ENCODE measurements at regions not wholly inside any gene's neighbourhood (a gene's known extent, or its start where the extent isn't known, plus 50 kb on each side); places are given as distances from the start of the nearest gene placed in this dataset.
A peak's percentile ranks its signal among the peaks of the same experiment; 100 is the strongest.

DNA sequence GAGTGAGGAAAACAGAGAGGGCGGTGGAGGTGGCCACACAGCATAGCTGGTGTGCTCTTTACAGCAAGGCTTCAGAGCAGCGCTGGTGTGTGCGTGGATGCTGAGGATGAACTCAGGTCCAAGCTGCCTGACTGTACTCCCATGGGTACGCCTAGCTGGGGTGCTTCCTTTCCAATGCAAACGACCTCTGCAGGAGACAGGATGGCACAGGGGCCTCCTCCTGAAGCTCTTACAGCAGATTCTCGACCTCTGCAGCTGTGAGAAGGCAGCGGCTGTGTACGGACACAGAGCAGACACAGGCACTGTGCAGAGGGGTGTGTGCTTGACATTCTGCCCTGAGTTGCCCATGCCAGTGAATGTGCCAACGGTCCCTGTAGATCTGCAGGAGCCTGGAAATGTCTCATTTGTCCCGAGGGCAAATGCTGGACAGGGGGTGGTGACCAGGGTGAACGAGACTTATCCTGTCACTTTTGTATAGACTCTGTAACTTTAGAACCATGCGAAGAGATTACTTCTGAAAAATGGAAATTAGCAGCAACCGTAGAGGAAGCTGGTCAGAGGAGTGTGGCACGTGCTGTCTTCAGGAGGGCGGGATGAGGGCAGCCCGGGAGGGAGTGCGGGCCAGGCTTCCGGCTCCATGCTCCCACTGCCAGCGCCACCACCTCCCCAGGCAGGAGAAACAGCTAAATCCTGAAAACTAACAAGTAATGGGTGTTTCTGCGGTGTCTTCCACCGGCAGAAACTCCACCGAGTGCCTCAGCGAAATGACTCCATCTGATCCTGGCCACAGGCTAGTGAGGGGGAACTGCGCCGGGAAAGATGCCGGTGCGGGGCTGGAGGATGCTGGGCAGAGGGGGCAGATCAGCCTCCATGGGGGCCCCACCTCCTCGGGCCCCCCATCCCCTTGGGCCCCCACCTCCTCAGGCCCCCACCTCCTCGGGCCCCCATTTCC, 120.9 kb upstream of the RPS6KA2 start:
- no peak for DNase-seq

DNA sequence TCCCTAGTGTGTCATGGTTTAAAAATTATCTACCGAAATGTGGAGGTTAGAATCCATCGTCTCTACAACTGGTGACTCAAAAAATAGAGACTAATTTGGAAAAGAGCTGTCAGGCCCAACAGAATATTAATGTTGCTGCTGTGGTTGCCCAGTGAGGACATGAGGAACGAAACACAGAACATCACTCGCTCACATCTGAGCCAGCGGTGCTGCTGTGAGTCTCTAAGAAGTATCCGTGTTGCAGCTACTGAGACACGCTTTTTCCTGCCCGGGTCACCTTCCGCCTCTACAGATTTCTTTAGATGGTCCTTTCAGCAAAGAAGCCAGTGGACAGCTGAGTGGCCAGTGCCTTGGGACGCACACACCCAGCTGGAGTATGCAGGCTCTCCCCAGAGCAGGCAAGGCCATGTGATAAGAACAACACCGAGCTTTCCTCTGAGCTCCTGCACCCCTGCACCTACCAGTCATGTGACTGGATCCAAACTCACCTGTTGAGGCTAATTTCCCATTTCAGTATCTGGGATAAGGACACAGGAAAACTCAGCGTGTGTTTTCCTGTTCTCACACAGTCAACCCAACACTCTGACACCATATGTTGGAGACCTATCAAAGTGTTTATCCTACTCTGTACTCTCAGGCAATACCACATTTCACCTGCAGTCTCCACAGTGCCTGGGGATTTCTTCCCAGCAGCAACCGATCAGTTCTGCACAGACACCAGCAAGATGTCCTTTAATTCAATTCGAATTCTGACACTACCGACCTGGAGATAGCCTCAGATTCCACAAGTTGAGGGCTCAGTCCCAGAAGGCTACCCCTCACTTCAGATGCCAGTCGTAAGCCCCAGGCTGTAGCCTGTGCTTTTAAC, 119.0 kb upstream of the RPS6KA2 start:
- no peak for DNase-seq

DNA sequence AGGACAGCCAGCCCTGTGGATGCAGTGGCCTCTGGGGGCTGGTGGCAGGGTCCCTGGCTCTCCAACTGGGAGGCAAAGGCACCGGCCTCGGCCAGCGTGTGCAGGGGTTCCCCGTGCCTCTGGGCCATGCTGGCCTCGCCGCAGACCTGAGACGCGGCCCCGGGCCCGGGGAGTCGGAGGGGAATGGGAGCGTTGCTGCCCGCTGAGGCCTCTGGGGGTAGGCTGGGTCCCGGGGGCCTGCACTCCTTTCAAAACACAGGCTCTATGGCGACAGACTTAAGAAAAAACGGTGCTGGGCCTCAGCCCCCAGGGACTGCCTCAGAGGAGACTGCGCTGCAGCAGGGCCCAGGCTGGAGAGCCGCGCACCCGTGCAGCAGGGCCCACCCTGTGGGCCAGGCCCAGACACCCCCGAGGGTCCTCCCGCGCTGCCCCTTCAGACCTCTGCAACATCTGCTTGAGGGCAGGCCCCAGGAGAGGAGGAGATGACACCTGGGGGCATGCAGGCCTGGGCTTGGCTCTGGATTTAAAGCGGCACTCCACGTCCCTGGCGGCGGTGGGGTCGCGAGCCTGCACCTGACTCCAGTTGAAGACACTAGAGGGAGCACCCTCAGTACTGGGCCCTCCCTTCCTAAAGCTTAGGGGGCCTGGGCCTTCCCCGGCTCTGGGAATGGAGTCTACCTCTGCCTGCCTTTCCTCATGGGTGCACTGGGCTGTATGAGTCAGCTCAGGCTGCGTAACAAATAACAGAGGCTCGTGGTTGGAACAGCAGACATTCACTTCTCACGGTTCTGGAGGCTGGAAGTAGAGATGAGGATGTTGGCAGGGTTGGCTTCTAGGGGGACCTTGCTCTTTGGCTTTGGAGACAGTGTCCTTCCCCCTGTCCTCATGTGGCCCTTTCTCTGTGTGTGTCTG, 117.4 kb upstream of the RPS6KA2 start:
- no peak for DNase-seq

DNA sequence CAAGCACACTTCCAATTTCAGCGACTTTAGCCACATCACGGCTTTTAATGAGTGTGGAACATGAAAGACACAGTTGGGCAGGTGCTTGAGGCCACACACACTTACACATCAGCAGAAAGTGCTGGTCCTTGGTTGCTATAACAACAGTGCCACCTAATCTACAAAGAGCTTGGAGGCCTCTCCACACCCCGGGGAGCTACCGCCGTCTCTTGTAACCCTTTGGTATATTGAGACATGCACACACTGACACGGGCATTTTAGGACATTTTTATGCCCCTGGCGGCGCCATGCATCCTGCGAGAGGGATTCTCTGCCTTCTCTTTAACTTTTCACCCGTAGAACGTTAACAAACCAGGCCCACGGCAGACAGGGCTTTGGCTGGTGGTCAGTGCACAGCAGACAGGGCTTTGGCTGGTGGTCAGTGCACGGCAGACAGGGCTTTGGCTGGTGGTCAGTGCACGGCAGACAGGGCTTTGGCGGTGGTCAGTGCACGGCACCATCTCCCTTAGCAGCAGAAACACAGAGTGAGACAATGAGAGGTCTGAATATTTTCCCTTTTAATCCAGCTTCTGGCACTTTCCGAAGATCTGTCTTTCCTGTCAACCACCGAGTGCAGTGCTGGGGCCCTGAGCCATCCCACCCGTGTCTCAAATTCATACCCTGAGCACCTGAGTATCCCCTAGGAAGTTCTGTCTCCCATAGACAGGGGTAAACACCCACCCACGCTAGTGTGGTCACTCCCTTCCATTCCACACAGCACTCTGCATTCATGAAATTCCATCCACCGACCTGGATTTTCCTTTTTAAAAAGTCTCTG, 116.6 kb upstream of the RPS6KA2 start:
- no peak for DNase-seq

DNA sequence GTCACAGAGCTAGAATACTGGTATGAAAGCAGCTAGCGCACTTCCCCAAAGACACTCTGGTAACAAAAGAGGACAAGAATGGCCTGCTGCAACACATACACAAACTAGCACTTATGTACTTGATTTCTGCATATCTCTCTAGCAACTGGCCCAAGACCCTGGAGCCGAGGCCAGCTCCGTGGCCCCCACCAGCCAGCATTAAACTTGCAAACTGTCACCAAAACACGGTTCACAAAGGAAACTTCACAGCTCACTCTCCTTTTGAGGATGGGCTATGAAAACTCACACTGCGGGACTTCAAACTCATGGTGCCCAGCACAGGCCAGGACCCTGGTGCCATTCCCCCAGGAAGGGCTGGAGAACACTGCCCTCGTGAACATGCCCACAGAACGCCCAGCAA, 115.9 kb upstream of the RPS6KA2 start:
- no peak for DNase-seq

DNA sequence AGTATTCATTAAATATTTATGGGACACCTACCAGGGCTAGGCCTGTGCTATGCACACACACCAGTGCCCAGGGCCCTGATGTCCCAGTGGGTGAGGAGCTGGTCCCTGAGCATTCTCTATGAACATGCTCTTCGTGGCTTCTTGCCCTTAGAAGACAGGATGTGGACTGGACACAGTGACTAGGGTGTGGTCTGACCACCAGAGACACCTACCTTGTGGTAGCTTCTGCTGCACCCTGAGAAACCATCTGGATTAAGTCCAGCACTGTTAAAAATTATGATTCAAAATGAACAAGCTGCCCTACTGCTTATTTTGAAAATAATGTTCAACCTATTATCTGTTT, 112.9 kb upstream of the RPS6KA2 start:
- DNase-seq, result no peak

DNA sequence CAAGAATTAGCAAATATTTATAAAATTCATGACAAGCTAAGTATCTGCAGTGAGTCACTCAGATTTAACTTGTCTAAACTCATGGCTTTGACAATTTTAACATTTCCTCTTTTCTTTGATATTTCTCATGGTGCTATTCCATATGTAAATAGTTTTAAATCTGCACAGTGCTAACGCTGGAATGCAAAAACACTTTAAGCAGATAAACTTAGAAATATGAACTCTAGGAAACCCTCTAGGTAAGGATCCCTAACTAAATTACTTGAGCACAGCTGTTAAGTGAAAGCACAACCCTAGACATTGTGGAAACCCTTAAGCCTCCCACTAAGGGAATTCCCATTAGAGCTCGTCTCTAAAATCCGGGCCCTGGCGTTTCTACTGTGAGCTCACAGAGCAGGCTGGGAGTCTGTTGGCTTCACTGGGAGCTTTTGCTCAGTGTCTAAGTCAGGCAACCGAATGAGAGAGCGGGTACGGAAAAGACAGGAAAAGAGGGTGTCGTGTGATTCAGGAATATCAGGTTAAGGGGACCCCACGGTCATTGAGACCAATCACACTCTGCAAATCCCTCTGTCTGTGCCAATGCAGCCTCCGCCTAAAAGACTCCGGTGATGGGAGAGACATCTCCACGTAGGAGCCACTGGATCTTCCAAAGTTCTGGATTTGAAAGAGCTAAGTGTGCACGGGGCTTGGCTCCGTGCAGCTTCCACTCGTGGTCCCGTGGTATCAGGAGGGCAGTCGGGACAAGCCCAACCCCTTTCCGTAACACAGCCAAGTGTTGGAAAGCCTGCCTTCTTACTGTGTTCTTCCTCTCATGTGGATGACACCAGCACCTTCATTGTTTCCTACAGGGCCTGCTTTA, 112.3 kb upstream of the RPS6KA2 start:
- DNase-seq, result no peak

DNA sequence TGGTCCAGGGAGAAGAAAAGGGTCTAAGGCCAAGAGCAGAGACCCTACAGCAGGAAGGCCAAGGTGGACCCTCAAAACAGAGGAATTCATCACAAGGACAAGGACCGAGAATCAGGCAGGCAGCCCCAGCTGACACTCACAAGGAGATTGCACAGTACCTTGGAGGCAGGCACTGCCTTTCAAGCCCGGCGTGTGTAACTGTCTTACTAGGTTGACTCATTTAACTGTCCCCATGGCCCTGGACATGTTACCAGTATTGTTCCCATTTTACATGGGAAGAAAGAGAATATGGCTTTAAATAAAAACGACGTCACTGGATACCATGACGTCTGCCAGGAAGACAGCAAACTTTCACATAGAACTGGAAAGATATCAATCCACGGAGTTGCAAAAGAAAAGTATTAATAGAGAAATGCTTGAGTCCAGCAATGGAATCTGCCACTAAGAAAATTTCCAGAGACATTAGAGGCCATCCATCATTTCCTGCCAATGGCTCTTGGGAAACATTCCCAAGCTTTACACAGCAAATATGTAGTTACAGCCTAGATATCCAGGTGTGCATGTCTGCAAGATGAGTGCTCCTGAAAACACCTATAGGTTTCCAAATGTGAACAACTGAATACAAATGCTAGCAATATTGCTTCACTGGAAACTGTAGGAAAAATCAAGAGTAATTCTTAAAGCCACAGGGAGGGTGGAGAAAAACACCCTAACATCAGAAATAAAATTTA, 111.5 kb upstream of the RPS6KA2 start:
- no peak for DNase-seq

DNA sequence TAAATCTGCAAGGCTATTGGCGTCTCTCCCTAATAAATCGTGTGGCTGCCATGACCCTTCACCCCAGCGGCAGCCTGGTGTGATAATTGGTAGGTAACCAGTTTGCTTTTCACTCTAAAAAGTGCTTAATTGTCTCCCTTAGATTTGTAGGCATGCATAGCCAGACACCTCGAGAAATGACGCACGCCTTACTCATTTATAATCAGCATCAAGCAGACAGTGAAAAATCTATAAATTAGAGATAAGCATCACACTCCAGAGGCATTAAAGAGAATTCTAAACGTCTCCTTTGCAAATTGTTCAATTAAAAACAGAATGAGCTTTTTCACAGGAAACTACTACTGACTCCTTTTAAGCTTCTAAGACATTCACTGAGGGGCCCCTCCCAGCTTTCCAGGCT, 110.2 kb upstream of the RPS6KA2 start:
- DNase-seq, result no peak

DNA sequence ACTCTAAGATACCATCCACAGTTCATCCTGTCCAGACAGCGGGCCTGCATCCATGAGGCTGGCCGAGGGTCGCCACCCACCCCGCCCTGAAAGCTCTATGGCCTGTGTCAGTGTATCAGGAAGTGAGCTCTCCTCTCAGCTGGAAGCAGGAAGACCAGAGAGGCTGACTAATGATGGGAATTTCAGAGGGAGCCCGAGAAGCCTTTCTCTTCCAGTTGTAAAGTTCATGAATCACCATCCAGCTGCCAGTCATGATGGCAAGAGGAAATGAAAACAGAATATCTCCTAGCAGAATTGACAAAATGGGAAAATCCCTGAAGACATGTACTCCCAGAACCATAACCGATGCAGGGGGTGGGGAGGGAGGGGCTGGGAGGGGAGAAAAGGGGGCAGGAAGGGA, 109.6 kb upstream of the RPS6KA2 start:
- DNase-seq, result no peak

DNA sequence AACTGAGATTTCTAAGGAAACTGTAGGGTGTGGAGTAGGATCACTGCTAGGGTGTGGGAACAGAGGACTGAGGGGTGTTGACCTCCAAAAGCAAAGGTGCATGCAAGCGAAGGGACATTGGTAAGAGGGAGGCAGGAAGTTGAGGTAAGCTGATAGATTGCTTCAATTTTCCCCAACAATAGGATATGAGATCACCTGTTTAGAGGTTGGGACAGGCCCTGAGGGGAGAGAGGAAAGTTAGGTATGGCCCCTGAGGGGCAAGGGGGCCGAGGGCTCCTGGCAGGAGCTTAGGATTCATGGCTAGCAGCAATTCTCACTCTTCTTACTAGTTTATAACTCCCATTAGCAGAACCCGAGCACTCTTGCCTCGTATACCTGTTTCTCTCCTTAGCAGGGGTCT, 106.8 kb upstream of the RPS6KA2 start:
- DNase-seq, result no peak

DNA sequence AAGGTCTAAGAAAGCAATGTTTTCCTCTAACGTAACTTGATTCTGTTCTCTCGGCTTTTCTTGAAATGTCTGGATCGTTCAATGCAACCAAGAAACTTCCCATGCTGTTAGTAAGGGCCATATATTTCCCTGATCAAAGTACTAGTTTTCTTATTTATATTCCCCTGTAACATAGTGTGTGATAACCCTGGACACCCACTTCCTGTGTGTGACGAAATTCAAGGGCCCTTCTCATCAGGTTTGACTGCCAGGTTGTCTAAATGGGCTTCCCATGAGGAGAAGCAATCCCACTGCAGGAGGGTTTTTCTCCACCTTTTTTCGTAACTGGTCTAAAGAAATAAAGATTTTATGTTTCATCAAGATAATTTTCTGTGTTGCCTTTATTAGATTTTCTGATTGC, 102.6 kb upstream of the RPS6KA2 start:
- DNase-seq, result peak in 1 of 6 experiments; percentile 3

DNA sequence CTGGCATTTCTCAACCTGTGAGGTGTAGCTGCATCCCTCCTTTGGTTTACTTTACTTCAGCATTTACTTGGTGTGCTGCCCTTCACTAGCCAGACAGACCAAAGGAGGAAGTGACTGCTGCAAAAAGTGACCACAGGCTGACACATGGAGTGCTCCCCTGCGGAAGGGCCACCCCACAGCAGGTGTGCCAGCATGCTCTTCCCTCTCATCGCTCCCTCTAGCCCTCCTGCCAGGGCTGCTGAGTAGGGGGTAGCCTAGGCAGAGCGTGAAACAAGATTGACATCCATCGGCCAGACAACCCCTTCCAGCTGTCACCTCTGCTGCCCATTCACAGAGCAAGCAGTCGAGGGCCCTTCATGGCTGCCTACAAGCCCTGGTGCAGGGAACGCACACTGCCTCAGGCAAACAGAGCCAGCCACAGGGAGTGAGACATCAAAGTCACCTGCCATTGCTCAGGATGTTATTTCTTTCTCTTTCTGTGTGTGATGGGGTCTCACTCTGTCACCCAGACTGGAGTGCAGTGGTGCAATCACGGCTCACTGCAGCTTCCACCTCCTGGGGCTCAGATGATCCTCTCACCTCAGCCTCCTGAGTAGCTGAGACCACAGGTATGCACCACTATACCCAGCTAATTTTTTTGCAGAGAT, 102.0 kb upstream of the RPS6KA2 start:
- DNase-seq, result no peak

DNA sequence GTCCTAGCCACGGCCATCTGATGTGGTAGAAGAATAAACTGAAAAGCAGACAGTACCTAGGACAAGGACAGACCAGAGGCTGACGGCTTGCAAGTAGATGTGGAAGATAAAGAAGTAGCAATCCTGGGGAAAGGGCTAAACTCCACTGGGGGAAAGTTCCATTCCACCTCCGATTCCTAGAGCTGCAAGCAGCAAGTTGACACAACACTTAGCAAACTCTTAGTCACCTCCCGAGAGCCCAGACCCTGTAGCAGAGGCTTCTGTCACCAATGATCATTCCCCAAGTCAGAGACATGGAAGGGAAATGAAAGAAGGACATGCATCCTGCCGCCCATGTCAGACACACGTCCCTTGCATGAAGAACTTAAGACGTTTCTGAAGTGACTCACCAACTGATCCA, 99.2 kb upstream of the RPS6KA2 start:
- no peak for DNase-seq

DNA sequence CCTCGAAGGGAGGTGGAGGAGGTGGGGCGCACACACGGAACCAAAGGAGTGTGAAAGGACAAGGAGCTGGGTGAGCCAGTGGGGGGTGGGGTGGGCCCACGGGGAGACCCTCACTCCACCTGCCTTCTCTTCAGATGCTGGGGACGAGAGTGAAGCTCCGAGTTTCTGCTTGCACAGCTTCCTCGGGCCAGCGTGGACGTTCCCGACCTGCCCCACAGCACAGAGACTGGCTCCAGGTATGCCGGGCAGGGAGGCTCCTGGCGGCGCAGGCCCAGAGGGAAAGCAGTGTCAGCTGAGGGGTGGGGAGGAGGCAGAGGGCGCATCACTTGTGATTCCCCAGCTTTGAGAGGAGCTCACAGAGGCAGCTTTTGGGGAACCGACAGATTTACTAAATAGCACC, 98.5 kb upstream of the RPS6KA2 start:
- no peak for DNase-seq

DNA sequence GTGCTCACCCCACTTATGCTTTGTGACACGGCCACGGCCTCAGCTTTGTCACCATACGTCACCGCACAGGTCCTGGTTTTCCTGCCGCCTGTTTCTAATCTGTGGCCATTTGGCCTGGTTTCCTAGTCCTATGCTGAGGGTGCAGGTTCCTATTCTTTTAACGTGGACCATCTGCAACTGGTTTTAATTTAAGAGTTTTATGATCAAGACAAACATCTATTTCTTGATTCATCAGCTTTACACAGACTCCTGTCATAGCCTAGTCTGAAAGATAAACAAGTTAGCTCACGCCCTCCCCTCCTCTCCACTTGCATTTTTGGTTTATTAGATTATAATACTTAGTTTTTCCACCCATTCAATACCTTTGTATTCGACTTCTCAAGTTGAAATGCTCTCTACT, 97.5 kb upstream of the RPS6KA2 start:
- no peak for DNase-seq

DNA sequence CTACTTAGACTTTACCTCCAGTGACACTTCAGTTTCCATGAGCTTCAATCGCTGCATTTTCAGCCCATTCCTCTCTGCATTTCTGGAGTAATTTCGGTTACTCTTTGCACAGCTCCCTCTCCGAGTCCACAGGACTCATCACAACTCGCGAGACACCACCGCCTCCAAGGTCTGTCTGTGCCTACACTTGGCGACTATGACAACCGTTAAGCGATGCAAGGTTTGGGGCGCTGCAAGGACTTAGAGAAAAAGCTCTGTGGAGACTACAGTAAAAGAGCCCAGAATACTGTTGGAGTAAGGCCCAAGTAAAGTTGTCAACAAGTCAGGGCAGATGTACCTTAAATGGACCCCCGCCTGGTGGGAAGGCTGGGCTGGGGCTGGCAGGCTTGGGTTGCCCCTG, 95.7 kb upstream of the RPS6KA2 start:
- no peak for DNase-seq

DNA sequence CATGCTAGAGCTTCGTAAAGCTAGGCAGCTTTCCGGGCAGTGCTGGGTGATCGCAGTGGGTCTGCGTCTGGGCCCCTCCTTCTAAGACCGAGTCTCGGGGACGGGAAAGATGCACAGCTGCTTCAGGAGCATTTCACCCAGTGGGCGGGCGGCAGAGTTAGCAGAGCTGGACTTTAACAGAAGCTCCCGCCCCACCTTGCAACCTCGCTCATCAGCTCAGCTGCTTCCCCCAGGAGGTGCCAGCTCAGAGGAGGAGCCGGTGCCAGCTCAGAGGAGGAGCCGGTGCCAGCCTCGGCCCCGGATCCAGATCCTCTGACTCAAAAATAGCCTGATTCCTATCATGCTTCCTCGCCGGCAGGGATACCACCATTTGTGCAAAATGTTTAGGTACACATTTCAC, 94.5 kb upstream of the RPS6KA2 start:
- DNase-seq, result no peak

DNA sequence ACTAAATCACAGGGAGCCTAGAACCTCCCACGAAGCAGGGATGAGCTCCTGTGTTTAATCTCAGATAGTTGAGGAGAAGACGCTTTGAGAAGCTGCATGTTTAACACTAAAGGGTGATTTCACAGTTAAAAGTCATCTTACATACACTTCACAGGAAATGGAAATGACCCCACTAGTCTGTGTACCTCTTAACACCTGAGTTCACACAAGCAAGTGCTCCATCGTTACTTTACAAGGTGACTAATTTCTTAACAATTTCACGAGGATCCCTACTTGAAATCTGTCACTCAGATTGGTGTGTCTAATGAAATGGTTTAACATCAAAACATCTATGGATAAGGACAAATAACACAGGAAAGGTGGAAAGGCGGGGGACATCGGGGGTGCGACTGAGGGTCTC, 93.8 kb upstream of the RPS6KA2 start:
- DNase-seq, result no peak

DNA sequence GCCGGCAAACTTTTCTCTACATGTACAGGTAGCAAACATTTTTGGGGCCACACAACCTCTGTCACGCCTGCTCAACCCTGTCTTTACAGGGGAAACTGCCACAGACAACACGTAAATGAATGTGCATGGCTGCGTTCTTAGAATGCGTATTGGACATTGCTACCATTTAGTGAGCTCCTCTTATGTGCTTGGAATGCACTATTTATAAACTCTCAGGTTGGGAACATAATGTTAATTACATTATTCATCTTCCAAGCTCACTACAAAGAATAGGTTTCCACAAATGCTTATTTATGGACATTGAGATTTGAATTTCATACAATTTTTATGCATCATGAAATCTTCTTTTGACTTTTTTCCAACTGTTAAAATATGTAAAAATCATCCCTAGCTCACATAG, 92.0 kb upstream of the RPS6KA2 start:
- DNase-seq, result no peak
